H1 (cell line): ENCODE measurements at regions not wholly inside any gene's neighbourhood (a gene's known extent, or its start where the extent isn't known, plus 50 kb on each side); places are given as distances from the start of the nearest gene placed in this dataset.

Source experiments
- CTCF ChIA-PET: fragments of 300-600 bp; sonication (Branson Sonifier 250); formaldehyde crosslinking; loops from one replicate; lab custom pipeline; 2021; ENCODE audit not compliant: partially characterized antibody; lab: Charles Lee
- POLR2A ChIA-PET: fragments of 300-600 bp; sonication (Branson Sonifier 250); formaldehyde crosslinking; loops from one replicate; lab custom pipeline; 2021; ENCODE audit warnings: inconsistent platforms; ENCODE audit not compliant: partially characterized antibody; lab: Charles Lee
- DNase-seq, 2 experiments: peaks; one replicate each; pipeline versions ENCODE4 v3.0.0 to v3.0.0-alpha.2; 2010 to 2022; ENCODE audit warnings: low spot score in 2 of 2, low read depth in 1 of 2, mixed read lengths in 1 of 2
- FAIRE-seq: peaks from 2 replicates; lab custom pipeline; 2011; peaks lifted over from hg19 to GRCh38; lab: Jason Lieb, UNC
- H2AFZ ChIP-seq: 2 replicates; pipeline ENCODE4 v1.8.1; 2012; ENCODE audit warnings: low read length, inconsistent platforms
- H2AK5ac ChIP-seq: 2 replicates; pipeline ENCODE4 v1.6.1; 2013; ENCODE audit warnings: low read depth, low read length
- H2BK120ac ChIP-seq: replicated peaks from 2 replicates; pipeline ENCODE3; 2013; ENCODE audit warnings: low read depth, low read length, inconsistent platforms
- H2BK12ac ChIP-seq: 2 replicates; pipeline ENCODE4 v1.6.1; 2013; ENCODE audit warnings: low read depth, low read length
- H2BK15ac ChIP-seq: 2 replicates; pipeline ENCODE4 v1.6.1; 2013; ENCODE audit warnings: low read length
- H2BK20ac ChIP-seq: 2 replicates; pipeline ENCODE4 v1.6.1; 2013; ENCODE audit warnings: low read length
- H2BK5ac ChIP-seq: 2 replicates; pipeline ENCODE4 v1.6.1; 2013; ENCODE audit warnings: low read depth, low read length
- H3K14ac ChIP-seq: 2 replicates; pipeline ENCODE4 v1.6.1; 2013; ENCODE audit warnings: inconsistent platforms; ENCODE audit not compliant: insufficient read length
- H3K18ac ChIP-seq: 2 replicates; pipeline ENCODE4 v1.6.1; 2013; ENCODE audit warnings: low read length; ENCODE audit errors: extremely low read depth
- H3K23ac ChIP-seq: 2 replicates; pipeline ENCODE4 v1.6.1; 2013; ENCODE audit warnings: inconsistent platforms; ENCODE audit not compliant: insufficient read length
- H3K23me2 ChIP-seq: 2 replicates; pipeline ENCODE4 v1.6.1; 2013; ENCODE audit warnings: low read depth, low read length
- H3K27ac ChIP-seq: 2 replicates; pipeline ENCODE4 v1.6.1; 2011; ENCODE audit warnings: low read depth, low read length, inconsistent platforms
- H3K27me3 ChIP-seq, 4 experiments: replicated peaks in 1 of 4; 1 replicate in 1 of 4; 2 replicates in 3 of 4; pipeline versions ENCODE4 v1.6.1 to v1.8.1; 2011 to 2013; ENCODE audit warnings: low read length in 3 of 4, mild to moderate bottlenecking in 3 of 4, inconsistent platforms in 2 of 4, mixed read lengths in 2 of 4, moderate library complexity in 1 of 4; ENCODE audit not compliant: control insufficient read depth in 3 of 4, insufficient read depth in 3 of 4; ENCODE audit errors: extremely low read depth in 1 of 4
- H3K36me3 ChIP-seq, 4 experiments: 2 replicates each; pipeline versions ENCODE4 v1.6.1 to v1.8.1; 2011 to 2013; ENCODE audit warnings: mild to moderate bottlenecking in 4 of 4, low read length in 3 of 4, moderate library complexity in 2 of 4, control low read depth in 1 of 4, inconsistent platforms in 1 of 4; ENCODE audit not compliant: insufficient read depth in 4 of 4, control insufficient read depth in 2 of 4
- H3K4ac ChIP-seq: replicated peaks from 2 replicates; pipeline ENCODE3; 2013; ENCODE audit warnings: low read length, low read depth, mixed read lengths, inconsistent platforms; ENCODE audit not compliant: insufficient read length
- H3K4me1 ChIP-seq, 4 experiments: replicated peaks in 1 of 4; 1 replicate in 1 of 4; 2 replicates in 3 of 4; pipeline versions ENCODE4 v1.6.1 to v1.8.1; 2011 to 2013; ENCODE audit warnings: low read length in 3 of 4, inconsistent platforms in 2 of 4, mixed read lengths in 1 of 4; ENCODE audit not compliant: insufficient read depth in 4 of 4, control insufficient read depth in 3 of 4
- H3K4me2 ChIP-seq, 2 experiments: 2 replicates each; pipeline versions ENCODE4 v1.6.1 to v1.8.1; 2011 to 2013; ENCODE audit warnings: low read depth in 2 of 2, low read length in 2 of 2, control low read depth in 1 of 2, inconsistent platforms in 1 of 2, mild to moderate bottlenecking in 1 of 2; ENCODE audit not compliant: insufficient read depth in 1 of 2
- H3K4me3 ChIP-seq, 4 experiments: fragments of 200-600, 300-600 bp in 1 of 4; sonication (generic), shearing (Covaris generic), sonication (Bioruptor Twin) in 1 of 4; 2 replicates each; pipeline versions ENCODE4 v1.5.1 to v1.8.1; 2011 to 2016; ENCODE audit warnings: low read length in 4 of 4, low read depth in 3 of 4, control low read depth in 2 of 4, inconsistent platforms in 2 of 4, mild to moderate bottlenecking in 2 of 4, mixed read lengths in 1 of 4, moderate library complexity in 1 of 4; ENCODE audit not compliant: insufficient read depth in 2 of 4; ENCODE audit errors: extremely low read depth in 1 of 4
- H3K56ac ChIP-seq: replicated peaks from 2 replicates; pipeline ENCODE3; 2013; ENCODE audit warnings: low read depth, mild to moderate bottlenecking, mixed read lengths, low read length, inconsistent platforms; ENCODE audit not compliant: insufficient read length
- H3K79me1 ChIP-seq: 2 replicates; pipeline ENCODE4 v1.6.1; 2013; ENCODE audit warnings: low read depth, low read length, control low read depth
- H3K79me2 ChIP-seq, 2 experiments: 2 replicates each; pipeline versions ENCODE4 v1.6.1 to v1.8.1; 2012 to 2013; ENCODE audit warnings: low read length in 2 of 2, mild to moderate bottlenecking in 2 of 2, inconsistent platforms in 1 of 2; ENCODE audit not compliant: insufficient read depth in 2 of 2, control insufficient read depth in 1 of 2
- H3K9ac ChIP-seq, 4 experiments: replicated peaks in 1 of 4; 1 replicate in 1 of 4; 2 replicates in 3 of 4; pipeline versions ENCODE4 v1.6.1 to v1.8.1; 2011 to 2013; ENCODE audit warnings: low read depth in 3 of 4, low read length in 3 of 4, control low read depth in 2 of 4, mild to moderate bottlenecking in 2 of 4, moderate library complexity in 2 of 4, inconsistent platforms in 1 of 4; ENCODE audit errors: extremely low read depth in 1 of 4
- H3K9me3 ChIP-seq, 2 experiments: 2 replicates each; pipeline versions ENCODE4 v1.6.1 to v1.8.1; 2012 to 2013; ENCODE audit warnings: mild to moderate bottlenecking in 2 of 2, moderate library complexity in 2 of 2, control low read depth in 1 of 2, inconsistent platforms in 1 of 2, low read depth in 1 of 2, low read length in 1 of 2, mixed read lengths in 1 of 2; ENCODE audit not compliant: insufficient read depth in 2 of 2
- H4K20me1 ChIP-seq, 2 experiments: replicated peaks in 1 of 2; 2 replicates each; pipeline versions ENCODE3 to v1.8.1; 2011 to 2013; ENCODE audit warnings: inconsistent platforms in 2 of 2, low read length in 2 of 2, mild to moderate bottlenecking in 1 of 2; ENCODE audit not compliant: insufficient read depth in 2 of 2, control insufficient read depth in 1 of 2
- H4K5ac ChIP-seq: 2 replicates; pipeline ENCODE4 v1.6.1; 2013; ENCODE audit warnings: low read length, low read depth, mixed read lengths, inconsistent platforms; ENCODE audit not compliant: insufficient read length
- H4K8ac ChIP-seq: 2 replicates; pipeline ENCODE4 v1.8.0; 2013; ENCODE audit warnings: mild to moderate bottlenecking, moderate library complexity, low read length, inconsistent platforms; ENCODE audit not compliant: insufficient read depth; ENCODE audit errors: extremely low read depth
- H4K91ac ChIP-seq: replicated peaks from 2 replicates; pipeline ENCODE3; 2013; ENCODE audit warnings: low read length, mixed read lengths, inconsistent platforms; ENCODE audit not compliant: insufficient read length
- CBX8 ChIP-seq: fragments of 300-800, 300-1000 bp; sonication (generic); IDR thresholded peaks from 2 replicates; pipeline ENCODE4 v1.7.1; 2016; ENCODE audit warnings: low read depth, low read length, borderline replicate concordance
- CTBP2 ChIP-seq: IDR thresholded peaks from 2 replicates; pipeline ENCODE4 v1.7.0; 2011; ENCODE audit warnings: borderline replicate concordance, mild to moderate bottlenecking, moderate library complexity, mixed read lengths, low read length; ENCODE audit not compliant: insufficient read depth, insufficient read length
- WGBS, 2 experiments: shearing (Covaris generic) in 1 of 2; methylation state at CpG; one replicate each; pipeline versions ENCODE4 v1.1.6 to v1.1.7; 2013 to 2015; ENCODE audit warnings: low lambda C conversion rate in 2 of 2, mixed read lengths in 2 of 2, inconsistent platforms in 1 of 2, low coverage in 1 of 2, missing lambda C conversion rate in 1 of 2; ENCODE audit not compliant: insufficient replicate concordance in 2 of 2, insufficient coverage in 1 of 2, insufficient read length in 1 of 2; ENCODE audit errors: extremely low coverage in 1 of 2, missing lambda C conversion rate in 1 of 2; 5-methylcytosine and 5-hydroxymethylcytosine counted together

DNA sequence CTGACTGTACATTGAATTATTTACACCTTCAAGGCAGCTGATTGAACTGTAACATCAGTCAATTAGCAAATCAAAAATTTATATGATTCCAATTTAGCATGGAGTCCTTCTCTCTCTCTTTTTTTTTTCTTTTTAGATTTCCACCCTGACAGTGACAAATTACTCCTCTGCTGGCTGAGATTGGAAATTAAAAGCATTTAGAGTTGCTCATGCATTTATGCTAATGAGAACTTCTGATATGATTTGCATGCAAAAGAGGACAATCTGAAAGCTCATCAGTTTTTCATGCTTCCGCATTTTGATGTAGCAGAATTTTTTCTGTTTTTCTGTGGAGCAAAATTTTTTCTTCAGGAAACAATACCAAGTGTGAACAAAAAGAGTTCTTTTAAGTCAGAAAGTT, 130.5 kb upstream of the NOX3 start:
- H3K36me3 ChIP-seq: no peaks in the 10 kb centered on the region
- WGBS, 2 experiments: 100% methylated on average over 1 of the region's 1 CpG; no CpG with 5 or more reads in 1 of the 2 experiments
- H3K4me1 ChIP-seq: no peaks in the 10 kb centered on the region; a peak in 1 of 7 replicates
- no peaks in the 10 kb centered on the region for H3K27me3 ChIP-seq
- H2BK5ac ChIP-seq: no peak overlapping the region
- H3K18ac ChIP-seq: no peak overlapping the region
- H4K20me1 ChIP-seq: no peaks in the 10 kb centered on the region
- ChIA-PET CTCF (interaction anchor here (0.7 kb wide), 1 partner anchor 246 kb away, joined by 4 read pairs; no protein-coding TSS in a partner anchor), POLR2A (no interaction called here)
- no peak overlapping the region for H3K14ac ChIP-seq
- no peak overlapping the region for H4K5ac ChIP-seq
- H2BK15ac ChIP-seq: no peak overlapping the region
- no peak overlapping the region for H2BK120ac ChIP-seq
- H3K23ac ChIP-seq: no peak overlapping the region
- H3K79me1 ChIP-seq: no peaks in the 10 kb centered on the region
- no peak overlapping the region for H2AK5ac ChIP-seq
- no peak overlapping the region for H3K4ac ChIP-seq
- H3K9ac ChIP-seq: no peak overlapping the region
- H3K56ac ChIP-seq: no peak overlapping the region
- no peak overlapping the region for H3K4me2 ChIP-seq
- FAIRE-seq: no peak
- no peak overlapping the region for H4K91ac ChIP-seq
- no peaks in the 10 kb centered on the region for H3K79me2 ChIP-seq
- no peak overlapping the region for H2AFZ ChIP-seq
- no peak overlapping the region for H3K4me3 ChIP-seq
- no peak overlapping the region for H4K8ac ChIP-seq
- H3K23me2 ChIP-seq: no peaks in the 10 kb centered on the region
- DNase-seq: no peak
- H2BK20ac ChIP-seq: no peak overlapping the region
- H3K27ac ChIP-seq: no peak overlapping the region
- H2BK12ac ChIP-seq: no peak overlapping the region
- H3K9me3 ChIP-seq: no peaks in the 10 kb centered on the region
- no peak for TF ChIP-seq CBX8
- no peak for TF ChIP-seq CTBP2
